ENCODE measurements at regions not wholly inside any gene's neighbourhood (a gene's known extent, or its start where the extent isn't known, plus 50 kb on each side); places are given as distances from the start of the nearest gene placed in this dataset.

DNA sequence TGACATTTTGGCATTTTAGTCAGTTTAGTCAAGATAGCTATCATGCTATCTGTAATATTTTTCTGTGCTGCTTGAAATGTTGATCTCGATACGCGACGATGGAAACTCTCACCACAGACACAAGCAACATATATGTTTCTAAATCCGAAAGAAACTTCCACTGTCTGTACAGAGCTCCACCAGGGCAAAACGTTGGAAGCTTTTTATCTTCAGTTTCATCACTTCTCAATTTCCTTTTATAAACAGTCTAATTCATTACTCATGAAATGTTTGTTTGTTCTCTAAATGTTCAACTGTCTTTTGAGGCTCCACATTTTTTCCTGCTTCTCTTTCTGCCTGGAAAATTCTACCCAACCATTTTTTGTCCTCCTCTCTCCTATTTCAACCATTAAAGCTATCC lies 737.6 kb downstream of the SLC16A7 start:
- no peak for TF ChIP-seq EZH2phosphoT487 (IDR thresholded peaks at IDR 0.05; ENCODE audit: borderline replicate concordance, low read depth, low read length)
- TF ChIP-seq, protein P1, sequence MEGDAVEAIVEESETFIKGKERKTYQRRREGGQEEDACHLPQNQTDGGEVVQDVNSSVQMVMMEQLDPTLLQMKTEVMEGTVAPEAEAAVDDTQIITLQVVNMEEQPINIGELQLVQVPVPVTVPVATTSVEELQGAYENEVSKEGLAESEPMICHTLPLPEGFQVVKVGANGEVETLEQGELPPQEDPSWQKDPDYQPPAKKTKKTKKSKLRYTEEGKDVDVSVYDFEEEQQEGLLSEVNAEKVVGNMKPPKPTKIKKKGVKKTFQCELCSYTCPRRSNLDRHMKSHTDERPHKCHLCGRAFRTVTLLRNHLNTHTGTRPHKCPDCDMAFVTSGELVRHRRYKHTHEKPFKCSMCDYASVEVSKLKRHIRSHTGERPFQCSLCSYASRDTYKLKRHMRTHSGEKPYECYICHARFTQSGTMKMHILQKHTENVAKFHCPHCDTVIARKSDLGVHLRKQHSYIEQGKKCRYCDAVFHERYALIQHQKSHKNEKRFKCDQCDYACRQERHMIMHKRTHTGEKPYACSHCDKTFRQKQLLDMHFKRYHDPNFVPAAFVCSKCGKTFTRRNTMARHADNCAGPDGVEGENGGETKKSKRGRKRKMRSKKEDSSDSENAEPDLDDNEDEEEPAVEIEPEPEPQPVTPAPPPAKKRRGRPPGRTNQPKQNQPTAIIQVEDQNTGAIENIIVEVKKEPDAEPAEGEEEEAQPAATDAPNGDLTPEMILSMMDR (conservative IDR thresholded peaks at IDR 0.05; ENCODE audit: low read length): no peak

All from OCI-LY7 (cell line).